ENCODE measurements at regions not wholly inside any gene's neighbourhood (a gene's known extent, or its start where the extent isn't known, plus 50 kb on each side); places are given as distances from the start of the nearest gene placed in this dataset.
A peak's percentile ranks its signal among the peaks of the same experiment; 100 is the strongest.
"Not testable (repeated sequence)": the region's sequence is repeated elsewhere in the genome, so short reads cannot be mapped to it uniquely, and the experiment has no call there.

GRCh38 chr21:27333096-27333495 lies 366.2 kb upstream of the ADAMTS5 start:
- H3K4me3 ChIP-seq (ENCODE audit: low read length in 3 of 3), result no peak overlapping the region
- no peak overlapping the region for H3K9ac ChIP-seq (ENCODE audit: low read depth in 1 of 3, low read length in 3 of 3)
- no peaks in the 10 kb centered on the region for H3K9me3 ChIP-seq (ENCODE audit: control insufficient read depth in 3 of 3, low read length in 3 of 3)
- no peaks in the 10 kb centered on the region for H3K4me1 ChIP-seq (ENCODE audit: control insufficient read depth in 3 of 3, insufficient read depth in 3 of 3, low read length in 3 of 3)
- no peaks in the 10 kb centered on the region for H3K36me3 ChIP-seq (ENCODE audit: control insufficient read depth in 3 of 3, insufficient read depth in 3 of 3, low read length in 3 of 3)
- H3K27me3 ChIP-seq (ENCODE audit: control insufficient read depth in 3 of 3, insufficient read depth in 3 of 3, low read length in 3 of 3), result no peaks in the 10 kb centered on the region
- no peak overlapping the region for H3K27ac ChIP-seq (ENCODE audit: low read depth, low read length)

- Histone ChIP-seq H3K27ac (ENCODE audit: low read depth, low read length) (no peak overlapping the region), H3K27me3 (ENCODE audit: control insufficient read depth in 3 of 3, insufficient read depth in 3 of 3, low read length in 3 of 3) (no peaks in the 10 kb centered on the region), H3K9me3 (ENCODE audit: control insufficient read depth in 3 of 3, low read length in 3 of 3) (no peaks in the 10 kb centered on the region), H3K4me1 (ENCODE audit: control insufficient read depth in 3 of 3, insufficient read depth in 3 of 3, low read length in 3 of 3) (no peaks in the 10 kb centered on the region), H3K4me3 (ENCODE audit: low read length in 3 of 3) (peak overlapping the region in 1 of 3 donors; percentile 5), H3K9ac (ENCODE audit: low read depth in 1 of 3, low read length in 3 of 3) (no peak overlapping the region), H3K36me3 (ENCODE audit: control insufficient read depth in 3 of 3, insufficient read depth in 3 of 3, low read length in 3 of 3) (no peaks in the 10 kb centered on the region)
These were observed 362.5 kb upstream of the ADAMTS5 start for GRCh38 chr21:27329255-27329851.

- H3K27me3 ChIP-seq (ENCODE audit: control insufficient read depth in 3 of 3, insufficient read depth in 3 of 3, low read length in 3 of 3), result no peaks in the 10 kb centered on the region
- no peaks in the 10 kb centered on the region for H3K4me1 ChIP-seq (ENCODE audit: control insufficient read depth in 3 of 3, insufficient read depth in 3 of 3, low read length in 3 of 3)
- H3K9me3 ChIP-seq (ENCODE audit: control insufficient read depth in 3 of 3, low read length in 3 of 3), result no peaks in the 10 kb centered on the region
- no peak overlapping the region for H3K9ac ChIP-seq (ENCODE audit: low read depth in 1 of 3, low read length in 3 of 3)
- no peaks in the 10 kb centered on the region for H3K36me3 ChIP-seq (ENCODE audit: control insufficient read depth in 3 of 3, insufficient read depth in 3 of 3, low read length in 3 of 3)
- H3K4me3 ChIP-seq (ENCODE audit: low read length in 3 of 3), result no peak overlapping the region
- no peak overlapping the region for H3K27ac ChIP-seq (ENCODE audit: low read depth, low read length)
These were observed 359.4 kb upstream of the ADAMTS5 start for GRCh38 chr21:27326301-27326700.

- no peaks in the 10 kb centered on the region for H3K27me3 ChIP-seq (ENCODE audit: control insufficient read depth in 3 of 3, insufficient read depth in 3 of 3, low read length in 3 of 3)
- no peaks in the 10 kb centered on the region for H3K36me3 ChIP-seq (ENCODE audit: control insufficient read depth in 3 of 3, insufficient read depth in 3 of 3, low read length in 3 of 3)
- no peak overlapping the region for H3K27ac ChIP-seq (ENCODE audit: low read depth, low read length)
- no peaks in the 10 kb centered on the region for H3K4me1 ChIP-seq (ENCODE audit: control insufficient read depth in 3 of 3, insufficient read depth in 3 of 3, low read length in 3 of 3)
- no peaks in the 10 kb centered on the region for H3K9me3 ChIP-seq (ENCODE audit: control insufficient read depth in 3 of 3, low read length in 3 of 3)
- H3K9ac ChIP-seq (ENCODE audit: low read depth in 1 of 3, low read length in 3 of 3), result no peak overlapping the region
- no peak overlapping the region for H3K4me3 ChIP-seq (ENCODE audit: low read length in 3 of 3)
These were observed 356.4 kb upstream of the ADAMTS5 start for GRCh38 chr21:27323331-27323730.

- Histone ChIP-seq H3K4me1 (ENCODE audit: control insufficient read depth in 3 of 3, insufficient read depth in 3 of 3, low read length in 3 of 3) (no peaks in the 10 kb centered on the region), H3K36me3 (ENCODE audit: control insufficient read depth in 3 of 3, insufficient read depth in 3 of 3, low read length in 3 of 3) (no peaks in the 10 kb centered on the region), H3K9ac (ENCODE audit: low read depth in 1 of 3, low read length in 3 of 3) (no peak overlapping the region), H3K27ac (ENCODE audit: low read depth, low read length) (no peak overlapping the region), H3K9me3 (ENCODE audit: control insufficient read depth in 3 of 3, low read length in 3 of 3) (no peaks in the 10 kb centered on the region), H3K27me3 (ENCODE audit: control insufficient read depth in 3 of 3, insufficient read depth in 3 of 3, low read length in 3 of 3) (no peaks in the 10 kb centered on the region), H3K4me3 (ENCODE audit: low read length in 3 of 3) (no peak overlapping the region)
These were observed 354.9 kb upstream of the ADAMTS5 start for GRCh38 chr21:27321791-27322190.

GRCh38 chr21:27320868-27321267 lies 354.0 kb upstream of the ADAMTS5 start:
- no peaks in the 10 kb centered on the region for H3K9me3 ChIP-seq (ENCODE audit: control insufficient read depth in 3 of 3, low read length in 3 of 3)
- no peak overlapping the region for H3K9ac ChIP-seq (ENCODE audit: low read depth in 1 of 3, low read length in 3 of 3)
- H3K36me3 ChIP-seq (ENCODE audit: control insufficient read depth in 3 of 3, insufficient read depth in 3 of 3, low read length in 3 of 3), result no peaks in the 10 kb centered on the region
- H3K27ac ChIP-seq (ENCODE audit: low read depth, low read length), result no peak overlapping the region
- no peaks in the 10 kb centered on the region for H3K27me3 ChIP-seq (ENCODE audit: control insufficient read depth in 3 of 3, insufficient read depth in 3 of 3, low read length in 3 of 3)
- no peak overlapping the region for H3K4me3 ChIP-seq (ENCODE audit: low read length in 3 of 3)
- no peaks in the 10 kb centered on the region for H3K4me1 ChIP-seq (ENCODE audit: control insufficient read depth in 3 of 3, insufficient read depth in 3 of 3, low read length in 3 of 3)

GRCh38 chr21:27317601-27318000 lies 350.7 kb upstream of the ADAMTS5 start:
- H3K9me3 ChIP-seq (ENCODE audit: control insufficient read depth in 3 of 3, low read length in 3 of 3); H3K27me3 ChIP-seq (ENCODE audit: control insufficient read depth in 3 of 3, insufficient read depth in 3 of 3, low read length in 3 of 3); H3K36me3 ChIP-seq (ENCODE audit: control insufficient read depth in 3 of 3, insufficient read depth in 3 of 3, low read length in 3 of 3); H3K4me3 ChIP-seq (ENCODE audit: low read length in 3 of 3); H3K4me1 ChIP-seq (ENCODE audit: control insufficient read depth in 3 of 3, insufficient read depth in 3 of 3, low read length in 3 of 3); H3K9ac ChIP-seq (ENCODE audit: low read depth in 1 of 3, low read length in 3 of 3); H3K27ac ChIP-seq (ENCODE audit: low read depth, low read length): not testable (repeated sequence)

- no peak overlapping the region for H3K9ac ChIP-seq (ENCODE audit: low read depth in 1 of 3, low read length in 3 of 3)
- H3K9me3 ChIP-seq (ENCODE audit: control insufficient read depth in 3 of 3, low read length in 3 of 3), result peaks cover 0 to 2% (median 0%) of the 10 kb centered on the region in 3 donors
- no peaks in the 10 kb centered on the region for H3K4me1 ChIP-seq (ENCODE audit: control insufficient read depth in 3 of 3, insufficient read depth in 3 of 3, low read length in 3 of 3)
- no peaks in the 10 kb centered on the region for H3K27me3 ChIP-seq (ENCODE audit: control insufficient read depth in 3 of 3, insufficient read depth in 3 of 3, low read length in 3 of 3)
- H3K4me3 ChIP-seq (ENCODE audit: low read length in 3 of 3), result no peak overlapping the region
- no peak overlapping the region for H3K27ac ChIP-seq (ENCODE audit: low read depth, low read length)
- no peaks in the 10 kb centered on the region for H3K36me3 ChIP-seq (ENCODE audit: control insufficient read depth in 3 of 3, insufficient read depth in 3 of 3, low read length in 3 of 3)
These were observed 348.5 kb upstream of the ADAMTS5 start for GRCh38 chr21:27315373-27315772.

GRCh38 chr21:27314131-27314530 lies 347.2 kb upstream of the ADAMTS5 start:
- no peaks in the 10 kb centered on the region for H3K36me3 ChIP-seq (ENCODE audit: control insufficient read depth in 3 of 3, insufficient read depth in 3 of 3, low read length in 3 of 3)

GRCh38 chr21:27306791-27307775 lies 340.2 kb upstream of the ADAMTS5 start:
- no peak overlapping the region for H3K27ac ChIP-seq (ENCODE audit: low read depth, low read length)
- no peak overlapping the region for H3K4me3 ChIP-seq (ENCODE audit: low read length in 3 of 3)
- H3K36me3 ChIP-seq (ENCODE audit: control insufficient read depth in 3 of 3, insufficient read depth in 3 of 3, low read length in 3 of 3), result no peaks in the 10 kb centered on the region
- no peaks in the 10 kb centered on the region for H3K27me3 ChIP-seq (ENCODE audit: control insufficient read depth in 3 of 3, insufficient read depth in 3 of 3, low read length in 3 of 3)
- no peaks in the 10 kb centered on the region for H3K4me1 ChIP-seq (ENCODE audit: control insufficient read depth in 3 of 3, insufficient read depth in 3 of 3, low read length in 3 of 3)
- H3K9ac ChIP-seq (ENCODE audit: low read depth in 1 of 3, low read length in 3 of 3), result no peak overlapping the region
- H3K9me3 ChIP-seq (ENCODE audit: control insufficient read depth in 3 of 3, low read length in 3 of 3), result no peaks in the 10 kb centered on the region

More at GRCh38 chr21:27314131-27314530, 347.2 kb upstream of the ADAMTS5 start:
- Histone ChIP-seq H3K9ac (ENCODE audit: low read depth in 1 of 3, low read length in 3 of 3) (no peak overlapping the region), H3K4me3 (ENCODE audit: low read length in 3 of 3) (no peak overlapping the region), H3K9me3 (ENCODE audit: control insufficient read depth in 3 of 3, low read length in 3 of 3) (peaks cover 0 to 2% (median 0%) of the 10 kb centered on the region in 3 donors), H3K27me3 (ENCODE audit: control insufficient read depth in 3 of 3, insufficient read depth in 3 of 3, low read length in 3 of 3) (no peaks in the 10 kb centered on the region), H3K4me1 (ENCODE audit: control insufficient read depth in 3 of 3, insufficient read depth in 3 of 3, low read length in 3 of 3) (no peaks in the 10 kb centered on the region), H3K27ac (ENCODE audit: low read depth, low read length) (no peak overlapping the region)

Data from skeletal muscle tissue (tissue), 3 donors.